Astrocyte (in vitro differentiated cells and primary cell): ENCODE measurements at regions not wholly inside any gene's neighbourhood (a gene's known extent, or its start where the extent isn't known, plus 50 kb on each side); places are given as distances from the start of the nearest gene placed in this dataset.
A peak's percentile ranks its signal among the peaks of the same experiment; 100 is the strongest.

Source experiments
- DNase-seq: peaks from one replicate; pipeline ENCODE4 v3.0.0-alpha.2; 2010; ENCODE audit warnings: low read depth
- FAIRE-seq: peaks from 2 replicates; lab custom pipeline; 2011; peaks lifted over from hg19 to GRCh38; lab: Jason Lieb, UNC
- H2AFZ ChIP-seq: 2 replicates; pipeline ENCODE4 v1.6.0; 2012; ENCODE audit warnings: low read depth, low read length, inconsistent platforms
- H3K27ac ChIP-seq: 2 replicates; pipeline ENCODE4 v1.5.1; 2011; ENCODE audit warnings: low read depth, low read length, inconsistent platforms
- H3K27me3 ChIP-seq: 2 replicates; pipeline ENCODE4 v1.6.0; 2011; ENCODE audit warnings: low read length, inconsistent platforms; ENCODE audit not compliant: insufficient read depth
- H3K36me3 ChIP-seq: 2 replicates; pipeline ENCODE4 v1.5.1; 2011; ENCODE audit warnings: low read length, inconsistent platforms; ENCODE audit not compliant: insufficient read depth
- H3K4me1 ChIP-seq: 2 replicates; pipeline ENCODE4 v1.5.1; 2011; ENCODE audit warnings: low read length, inconsistent platforms; ENCODE audit not compliant: insufficient read depth
- H3K4me2 ChIP-seq: 2 replicates; pipeline ENCODE4 v1.6.0; 2012; ENCODE audit warnings: low read length, inconsistent platforms
- H3K4me3 ChIP-seq: 2 replicates; pipeline ENCODE4 v1.5.1; 2011; ENCODE audit warnings: low read depth, mild to moderate bottlenecking, low read length, inconsistent platforms; ENCODE audit not compliant: insufficient read depth
- H3K79me2 ChIP-seq: 2 replicates; pipeline ENCODE4 v1.6.0; 2012; ENCODE audit warnings: mild to moderate bottlenecking, low read length, inconsistent platforms; ENCODE audit not compliant: insufficient read depth
- H3K9ac ChIP-seq: 2 replicates; pipeline ENCODE4 v1.6.0; 2012; ENCODE audit warnings: mild to moderate bottlenecking, low read length, inconsistent platforms
- H3K9me3 ChIP-seq: 2 replicates; pipeline ENCODE4 v1.5.1; 2012; ENCODE audit warnings: low read depth, mild to moderate bottlenecking, low read length, inconsistent platforms; ENCODE audit not compliant: insufficient read depth
- H4K20me1 ChIP-seq: 2 replicates; pipeline ENCODE4 v1.6.0; 2012; ENCODE audit warnings: low read length, inconsistent platforms; ENCODE audit not compliant: insufficient read depth
- H3K27ac Mint-ChIP-seq: one replicate; pipeline ENCODE4 v1.8.0; 2021; ENCODE audit warnings: mild to moderate bottlenecking, mixed read lengths; ENCODE audit not compliant: unreplicated experiment
- H3K27me3 Mint-ChIP-seq: one replicate; pipeline ENCODE4 v1.8.0; 2021; ENCODE audit warnings: low read depth, mixed read lengths; ENCODE audit not compliant: unreplicated experiment
- H3K36me3 Mint-ChIP-seq: one replicate; pipeline ENCODE4 v1.8.0; 2021; ENCODE audit warnings: low read depth, mixed read lengths; ENCODE audit not compliant: unreplicated experiment
- H3K4me1 Mint-ChIP-seq: one replicate; pipeline ENCODE4 v1.8.0; 2021; ENCODE audit warnings: low read depth, mixed read lengths; ENCODE audit not compliant: unreplicated experiment
- H3K4me3 Mint-ChIP-seq: one replicate; pipeline ENCODE4 v1.8.0; 2021; ENCODE audit warnings: mild to moderate bottlenecking, moderate library complexity, mixed read lengths; ENCODE audit not compliant: unreplicated experiment
- H3K9me3 Mint-ChIP-seq: one replicate; pipeline ENCODE4 v1.8.0; 2021; ENCODE audit warnings: mild to moderate bottlenecking, mixed read lengths; ENCODE audit not compliant: unreplicated experiment
- CTCF ChIP-seq: IDR thresholded peaks from 2 replicates; pipeline ENCODE4 v1.5.1; 2011; ENCODE audit warnings: low read depth, mild to moderate bottlenecking, inconsistent platforms, low read length, moderate library complexity; ENCODE audit not compliant: insufficient read depth
- EZH2 ChIP-seq: IDR thresholded peaks from 2 replicates; pipeline ENCODE4 v1.6.1; 2012; ENCODE audit warnings: mild to moderate bottlenecking, low read length, inconsistent platforms; ENCODE audit not compliant: insufficient read depth

- no peaks in the 10 kb centered on the region for H3K27me3 ChIP-seq
- no peak overlapping the region for H3K4me2 ChIP-seq
- no peak for DNase-seq
- Mint-ChIP-seq H3K27ac (no peak overlapping the region), H3K9me3 (peaks cover 3% of the 10 kb centered on the region), H3K4me1 (peaks cover 23% of the 10 kb centered on the region), H3K4me3 (no peak overlapping the region), H3K27me3 (no peaks in the 10 kb centered on the region), H3K36me3 (no peaks in the 10 kb centered on the region)
- no peak for FAIRE-seq
- H4K20me1 ChIP-seq = no peaks in the 10 kb centered on the region
- no peaks in the 10 kb centered on the region for H3K79me2 ChIP-seq
- no peak overlapping the region for H3K27ac ChIP-seq
- no peak for TF ChIP-seq EZH2
- no peak for TF ChIP-seq CTCF
- no peak overlapping the region for H3K9ac ChIP-seq
- H3K36me3 ChIP-seq = no peaks in the 10 kb centered on the region
- H3K9me3 ChIP-seq = no peaks in the 10 kb centered on the region
- no peak overlapping the region for H2AFZ ChIP-seq
- no peaks in the 10 kb centered on the region for H3K4me1 ChIP-seq
- no peak overlapping the region for H3K4me3 ChIP-seq
Observed at GRCh38 chr4:156591679-156592078, 379.9 kb downstream of the PDGFC start.

GRCh38 chr4:156584100-156584499, 387.5 kb downstream of the PDGFC start:
- H3K4me3 Mint-ChIP-seq = no peak overlapping the region
- peaks cover 2% of the 10 kb centered on the region for H3K9me3 Mint-ChIP-seq
- Histone ChIP-seq H3K79me2 (no peaks in the 10 kb centered on the region), H3K9ac (no peak overlapping the region), H3K4me1 (no peaks in the 10 kb centered on the region), H3K4me2 (no peak overlapping the region), H3K4me3 (no peak overlapping the region), H2AFZ (no peak overlapping the region), H3K27me3 (no peaks in the 10 kb centered on the region), H4K20me1 (no peaks in the 10 kb centered on the region), H3K36me3 (no peaks in the 10 kb centered on the region), H3K9me3 (no peaks in the 10 kb centered on the region), H3K27ac (no peak overlapping the region)
- H3K27me3 Mint-ChIP-seq = no peaks in the 10 kb centered on the region
- TF ChIP-seq CTCF (no peak), EZH2 (no peak)
- DNase-seq = peak; percentile 54
- H3K36me3 Mint-ChIP-seq = no peaks in the 10 kb centered on the region
- no peak for FAIRE-seq
- no peaks in the 10 kb centered on the region for H3K4me1 Mint-ChIP-seq
- H3K27ac Mint-ChIP-seq = no peak overlapping the region

GRCh38 chr4:156583265-156583664, 388.3 kb downstream of the PDGFC start:
- Histone ChIP-seq H3K79me2 (no peaks in the 10 kb centered on the region), H3K9ac (no peak overlapping the region), H3K9me3 (no peaks in the 10 kb centered on the region), H4K20me1 (no peaks in the 10 kb centered on the region), H3K27me3 (no peaks in the 10 kb centered on the region), H3K27ac (no peak overlapping the region), H2AFZ (no peak overlapping the region), H3K4me3 (no peak overlapping the region), H3K4me2 (no peak overlapping the region), H3K4me1 (no peaks in the 10 kb centered on the region), H3K36me3 (no peaks in the 10 kb centered on the region)
- no peaks in the 10 kb centered on the region for H3K27me3 Mint-ChIP-seq
- DNase-seq (no peak), FAIRE-seq (no peak)
- H3K4me3 Mint-ChIP-seq = no peak overlapping the region
- no peak for TF ChIP-seq EZH2
- TF ChIP-seq CTCF = no peak
- no peaks in the 10 kb centered on the region for H3K36me3 Mint-ChIP-seq
- H3K27ac Mint-ChIP-seq = no peak overlapping the region
- peaks cover 2% of the 10 kb centered on the region for H3K9me3 Mint-ChIP-seq
- H3K4me1 Mint-ChIP-seq = peaks cover 2% of the 10 kb centered on the region
